Activated CD4-positive, alpha-beta T cell treated with anti-CD3 and anti-CD28 coated beads, Interleukin-2, amount 10 ng/mL, durations not matched to agents 24 days and 14 days (primary cell): ENCODE measurements at regions not wholly inside any gene's neighbourhood (a gene's known extent, or its start where the extent isn't known, plus 50 kb on each side); places are given as distances from the start of the nearest gene placed in this dataset.

Experiments
- DNase-seq: peaks from one replicate; pipeline ENCODE4 v3.0.0; 2022
- H3K27ac Mint-ChIP-seq: one replicate; pipeline ENCODE4 v1.8.0; 2022; ENCODE audit warnings: mild to moderate bottlenecking, mixed read lengths
- H3K27me3 Mint-ChIP-seq: one replicate; pipeline ENCODE4 v1.8.0; 2022; ENCODE audit warnings: mixed read lengths
- H3K36me3 Mint-ChIP-seq: one replicate; pipeline ENCODE4 v1.8.0; 2022; ENCODE audit warnings: low read depth, mild to moderate bottlenecking, mixed read lengths
- H3K4me1 Mint-ChIP-seq: one replicate; pipeline ENCODE4 v1.8.0; 2021; ENCODE audit warnings: mixed read lengths
- H3K4me3 Mint-ChIP-seq: one replicate; pipeline ENCODE4 v1.8.0; 2022; ENCODE audit warnings: mild to moderate bottlenecking, moderate library complexity, mixed read lengths
- H3K9me3 Mint-ChIP-seq: one replicate; pipeline ENCODE4 v1.8.0; 2021; ENCODE audit warnings: mixed read lengths
- intact Hi-C: fragments of 100-400 bp; cut with micrococcal nuclease; formaldehyde crosslinking; loops from one replicate; pipeline ENCODE4 v1.15.1; 2023

DNA sequence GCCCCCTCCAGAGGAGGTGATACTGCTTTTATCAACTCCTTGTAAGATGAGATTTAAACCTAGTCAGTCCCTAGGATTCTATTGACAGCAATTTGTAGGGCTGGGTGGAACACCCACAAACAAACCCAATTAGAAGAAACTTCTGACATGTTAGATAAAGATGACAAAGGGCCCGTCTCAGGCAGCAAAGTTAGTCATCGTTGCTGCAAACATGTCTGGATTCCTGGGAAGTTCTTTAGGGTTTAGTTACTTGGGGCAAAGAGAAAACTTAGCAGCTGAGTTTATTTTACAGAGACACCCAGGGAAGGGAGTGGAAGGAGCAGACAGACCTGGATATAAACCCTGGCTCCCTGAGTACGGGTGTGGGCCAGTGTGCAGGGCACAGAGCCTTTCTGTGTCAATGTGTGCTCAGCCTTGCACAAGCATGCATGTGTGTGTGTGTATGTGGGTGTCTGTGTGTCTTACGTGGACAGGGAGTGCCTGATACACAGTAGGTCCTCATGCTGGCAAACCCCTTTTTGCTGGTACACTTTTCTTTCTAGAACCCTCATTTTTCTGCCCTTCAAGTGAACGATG, 130.0 kb upstream of the STX18 start:
- intact Hi-C loops, result no loop called here
- Mint-ChIP-seq H3K27ac (no peak overlapping the region), H3K4me3 (no peak overlapping the region), H3K4me1 (no peaks in the 10 kb centered on the region), H3K27me3 (no peaks in the 10 kb centered on the region), H3K36me3 (no peaks in the 10 kb centered on the region), H3K9me3 (no peaks in the 10 kb centered on the region)
- no peak for DNase-seq

DNA sequence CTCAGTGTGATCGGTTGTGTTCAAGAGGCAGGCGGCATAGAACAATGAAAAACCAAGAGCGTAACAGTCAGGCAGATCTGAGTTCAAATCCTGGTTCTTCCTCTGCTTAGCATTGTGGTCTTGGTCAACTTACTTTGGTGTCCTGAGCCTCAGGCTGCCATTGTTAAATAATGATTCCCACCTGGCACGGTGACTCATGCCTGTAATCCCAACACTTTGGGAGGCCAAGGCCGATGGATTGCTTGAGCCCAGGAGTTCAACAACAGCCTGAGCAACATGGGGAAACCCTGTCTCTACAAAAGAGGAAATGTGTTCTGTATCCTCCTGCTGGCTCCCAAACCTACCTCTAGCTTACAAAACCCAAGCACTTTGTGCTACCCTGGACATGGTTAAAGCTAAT, 129.0 kb upstream of the STX18 start:
- Mint-ChIP-seq H3K4me1 (no peaks in the 10 kb centered on the region), H3K9me3 (no peaks in the 10 kb centered on the region), H3K27ac (no peak overlapping the region), H3K36me3 (no peaks in the 10 kb centered on the region), H3K27me3 (no peaks in the 10 kb centered on the region), H3K4me3 (no peak overlapping the region)
- intact Hi-C loops, result no loop called here
- DNase-seq, result no peak

DNA sequence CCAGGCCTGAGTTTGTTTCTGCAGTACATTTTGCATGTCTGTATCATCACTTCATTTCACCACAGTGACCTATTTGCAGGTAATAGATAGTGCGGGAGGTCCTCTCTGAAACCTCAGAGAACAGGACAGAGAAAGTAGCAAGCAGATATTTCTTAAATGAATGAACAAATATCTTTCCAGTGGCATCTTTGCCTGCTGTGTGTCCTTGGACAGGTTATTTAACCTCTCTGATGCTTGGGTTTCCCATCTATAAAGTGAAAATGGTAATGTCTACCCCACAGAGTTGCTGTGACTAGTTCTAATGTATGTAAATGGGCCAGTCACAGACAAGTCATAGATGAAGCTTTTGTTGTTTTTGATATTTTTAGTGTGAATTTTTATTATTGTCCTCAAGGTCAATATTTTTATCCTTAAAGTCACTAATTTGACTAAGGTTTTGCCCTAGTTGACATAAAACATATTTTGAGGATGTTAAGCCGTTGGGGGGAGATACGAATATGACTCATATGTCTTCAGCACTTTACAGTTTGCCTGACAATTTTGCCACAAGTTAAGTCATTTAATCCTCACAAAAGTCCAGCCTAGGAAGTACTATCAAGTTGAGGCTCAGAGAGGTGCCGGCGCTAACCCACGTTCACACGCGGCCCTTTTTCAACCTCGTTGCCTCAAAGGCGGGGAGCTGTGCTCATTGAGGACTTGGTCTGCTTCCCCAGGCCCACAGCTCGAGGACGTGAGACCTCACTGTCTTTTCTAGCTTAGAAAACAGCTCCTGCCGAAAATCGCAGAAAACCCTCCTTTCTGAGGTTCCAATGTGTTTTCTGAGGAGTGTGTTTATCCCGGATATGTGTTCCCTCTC, 126.7 kb upstream of the STX18 start:
- DNase-seq, result no peak
- Mint-ChIP-seq H3K9me3 (no peaks in the 10 kb centered on the region), H3K27ac (no peak overlapping the region), H3K4me3 (no peak overlapping the region), H3K36me3 (no peaks in the 10 kb centered on the region), H3K27me3 (no peaks in the 10 kb centered on the region), H3K4me1 (no peaks in the 10 kb centered on the region)
- intact Hi-C loops, result no loop called here

DNA sequence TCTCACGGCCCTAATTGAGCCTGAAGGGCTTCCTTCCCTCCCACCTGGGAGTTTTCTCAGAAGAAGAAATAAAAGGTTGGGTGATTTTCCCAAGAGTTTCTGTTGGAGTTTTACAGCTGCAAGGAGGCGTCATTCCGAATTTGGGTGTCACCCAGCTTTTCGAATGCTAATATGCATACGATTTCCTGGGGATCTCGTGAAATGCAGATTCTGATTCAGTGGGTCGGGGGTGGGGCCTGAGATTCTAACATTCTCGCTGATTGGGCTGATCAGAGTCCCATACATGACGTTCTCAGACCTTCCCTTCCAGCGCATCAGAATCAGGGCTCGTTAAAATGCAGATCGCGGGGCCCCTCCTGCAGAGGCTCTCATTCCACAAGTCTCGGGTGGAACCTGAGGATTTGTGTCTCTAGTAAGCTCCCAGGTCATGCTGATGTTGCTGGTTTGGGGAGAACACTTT, 125.8 kb upstream of the STX18 start:
- Mint-ChIP-seq H3K9me3 (no peaks in the 10 kb centered on the region), H3K27me3 (no peaks in the 10 kb centered on the region), H3K36me3 (no peaks in the 10 kb centered on the region), H3K4me1 (no peaks in the 10 kb centered on the region), H3K4me3 (no peak overlapping the region), H3K27ac (no peak overlapping the region)
- no peak for DNase-seq
- intact Hi-C loops, result no loop called here

DNA sequence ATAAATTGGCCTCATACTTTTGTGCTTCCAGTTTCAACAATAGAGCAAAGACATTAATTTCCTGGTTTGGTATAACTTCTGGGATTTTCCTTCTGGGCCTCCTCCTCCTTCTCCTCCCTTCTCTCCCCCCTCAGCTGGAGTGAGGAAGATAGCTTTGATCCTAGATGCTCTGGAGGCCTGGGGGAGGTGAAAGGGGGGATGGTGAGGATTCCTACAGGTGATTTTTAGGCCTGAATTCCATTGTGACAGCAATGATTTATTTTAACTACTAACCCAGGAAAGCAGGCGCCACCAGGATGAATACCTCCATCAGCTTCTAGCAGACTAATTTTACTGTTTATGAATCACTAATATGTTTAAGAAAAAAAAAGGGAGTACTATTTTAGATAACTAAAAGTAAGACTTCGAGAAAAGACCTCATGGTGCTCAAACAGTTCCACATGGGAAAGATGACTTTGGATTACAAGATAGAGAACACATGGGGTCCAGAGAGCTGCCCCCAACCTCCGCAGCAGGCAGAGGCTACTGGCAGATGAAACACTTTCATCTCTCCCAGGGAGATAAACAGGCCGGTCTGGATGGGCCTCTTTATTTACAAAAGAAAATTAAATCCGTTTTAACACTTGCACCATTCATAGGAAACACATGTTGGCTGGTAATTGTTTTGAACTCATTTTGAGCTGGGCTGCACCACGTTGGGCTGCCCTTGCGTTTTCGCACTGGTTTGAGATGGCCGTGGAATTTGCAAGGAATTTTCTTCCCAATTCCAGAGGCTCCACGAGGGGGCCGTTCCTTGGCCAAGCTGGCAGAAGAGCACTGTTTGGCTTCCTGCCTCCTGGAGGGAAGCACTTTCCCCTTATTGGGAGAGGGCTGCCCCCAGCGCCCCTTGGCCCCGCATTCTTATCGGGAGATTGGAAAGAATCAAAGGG, 125.1 kb upstream of the STX18 start:
- H3K27me3 Mint-ChIP-seq, result no peaks in the 10 kb centered on the region
- H3K4me3 Mint-ChIP-seq, result no peak overlapping the region
- H3K9me3 Mint-ChIP-seq, result no peaks in the 10 kb centered on the region
- no peak overlapping the region for H3K27ac Mint-ChIP-seq
- DNase-seq, result no peak
- no peaks in the 10 kb centered on the region for H3K36me3 Mint-ChIP-seq
- H3K4me1 Mint-ChIP-seq, result no peaks in the 10 kb centered on the region
- intact Hi-C loops, result no loop called here

DNA sequence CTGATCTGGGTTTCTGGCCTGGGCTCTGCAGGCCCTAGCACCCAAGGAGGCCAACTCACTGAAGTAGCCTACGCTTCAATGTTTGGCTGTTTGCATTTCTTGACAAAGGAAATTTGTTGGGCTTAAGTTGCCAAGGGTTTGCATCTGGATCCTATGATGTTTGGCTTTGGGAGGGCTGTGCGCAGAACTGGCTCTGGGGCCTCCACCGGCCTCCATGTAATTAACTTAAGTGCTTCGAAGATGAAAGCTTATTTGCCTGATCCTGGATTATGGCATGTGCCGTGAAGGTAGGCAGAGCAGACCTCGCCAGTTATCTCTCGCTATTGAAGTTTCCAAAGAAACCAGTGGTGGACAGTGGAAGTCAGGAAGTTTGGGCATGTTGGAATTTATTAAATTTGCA, 124.3 kb upstream of the STX18 start:
- Mint-ChIP-seq H3K27ac (no peak overlapping the region), H3K27me3 (no peaks in the 10 kb centered on the region), H3K4me3 (no peak overlapping the region), H3K4me1 (no peaks in the 10 kb centered on the region), H3K36me3 (no peaks in the 10 kb centered on the region), H3K9me3 (no peaks in the 10 kb centered on the region)
- intact Hi-C loops, result no loop called here
- DNase-seq, result no peak

DNA sequence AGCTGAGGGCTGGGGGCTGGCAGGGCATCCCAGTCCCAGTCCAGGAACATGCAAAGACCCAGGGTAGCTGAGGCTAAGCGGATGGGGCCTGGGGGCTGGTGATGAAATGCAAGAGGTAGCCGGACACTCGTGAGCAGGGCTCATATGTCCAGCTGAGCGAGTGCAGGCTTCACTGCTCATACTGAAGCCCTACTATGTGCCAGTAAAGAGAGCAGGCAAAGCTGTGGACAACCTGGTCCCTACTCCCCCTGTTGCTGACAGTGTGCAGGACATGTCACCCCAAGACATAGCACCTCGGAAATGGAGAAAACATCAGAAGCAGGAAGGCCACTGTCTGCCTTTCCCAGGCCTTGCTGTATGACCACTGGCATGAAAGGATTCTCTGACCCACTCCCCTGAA, 122.4 kb upstream of the STX18 start:
- H3K4me3 Mint-ChIP-seq, result no peak overlapping the region
- intact Hi-C loops, result no loop called here
- no peak for DNase-seq
- no peaks in the 10 kb centered on the region for H3K4me1 Mint-ChIP-seq
- H3K27ac Mint-ChIP-seq, result no peak overlapping the region
- H3K27me3 Mint-ChIP-seq, result no peaks in the 10 kb centered on the region
- no peaks in the 10 kb centered on the region for H3K9me3 Mint-ChIP-seq
- H3K36me3 Mint-ChIP-seq, result no peaks in the 10 kb centered on the region

DNA sequence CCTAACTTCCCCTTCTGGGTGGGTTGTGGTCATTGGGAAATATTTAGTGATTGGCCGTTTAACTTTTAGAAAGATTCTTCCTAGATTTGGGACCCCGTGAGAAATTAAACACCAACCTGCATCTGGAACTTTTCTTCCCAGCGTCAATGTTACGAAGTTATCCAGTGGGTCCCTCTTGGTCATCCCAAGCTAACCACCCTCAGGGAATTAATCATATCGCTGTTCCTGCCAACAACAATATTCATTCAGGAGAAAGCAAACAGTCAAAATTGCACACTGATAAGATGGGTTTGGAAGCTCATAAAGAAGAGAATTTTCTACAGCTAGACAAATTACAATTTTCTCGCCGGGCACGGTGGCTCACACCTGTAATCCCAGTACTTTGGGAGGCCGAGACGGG, 121.2 kb upstream of the STX18 start:
- Mint-ChIP-seq H3K36me3 (no peaks in the 10 kb centered on the region), H3K4me3 (no peak overlapping the region), H3K27me3 (no peaks in the 10 kb centered on the region), H3K4me1 (no peaks in the 10 kb centered on the region), H3K27ac (no peak overlapping the region), H3K9me3 (no peaks in the 10 kb centered on the region)
- DNase-seq, result no peak
- intact Hi-C loops, result no loop called here

DNA sequence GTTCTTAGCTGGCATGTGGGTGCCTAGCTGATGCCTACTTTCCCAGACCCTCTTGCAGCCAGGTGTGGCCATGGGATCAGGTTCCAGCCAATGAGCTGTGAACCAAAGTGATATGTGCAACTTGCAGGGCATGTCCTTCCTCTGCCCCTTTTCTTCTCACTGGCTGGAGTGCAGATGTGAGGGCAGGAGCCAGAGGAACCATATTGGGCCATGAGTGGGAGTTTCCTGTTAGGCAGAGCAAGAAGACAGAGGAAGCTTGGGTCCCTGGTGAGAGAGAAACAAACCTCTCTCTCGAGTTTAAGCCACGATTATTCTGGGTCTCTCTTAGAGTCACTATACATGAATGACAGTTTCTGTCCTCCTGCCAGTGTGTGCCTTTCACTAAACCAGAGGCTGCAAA, 120.4 kb upstream of the STX18 start:
- Mint-ChIP-seq H3K27ac (no peak overlapping the region), H3K36me3 (no peaks in the 10 kb centered on the region), H3K9me3 (no peaks in the 10 kb centered on the region), H3K27me3 (no peaks in the 10 kb centered on the region), H3K4me1 (no peaks in the 10 kb centered on the region), H3K4me3 (no peak overlapping the region)
- DNase-seq, result no peak
- intact Hi-C loops, result no loop called here

DNA sequence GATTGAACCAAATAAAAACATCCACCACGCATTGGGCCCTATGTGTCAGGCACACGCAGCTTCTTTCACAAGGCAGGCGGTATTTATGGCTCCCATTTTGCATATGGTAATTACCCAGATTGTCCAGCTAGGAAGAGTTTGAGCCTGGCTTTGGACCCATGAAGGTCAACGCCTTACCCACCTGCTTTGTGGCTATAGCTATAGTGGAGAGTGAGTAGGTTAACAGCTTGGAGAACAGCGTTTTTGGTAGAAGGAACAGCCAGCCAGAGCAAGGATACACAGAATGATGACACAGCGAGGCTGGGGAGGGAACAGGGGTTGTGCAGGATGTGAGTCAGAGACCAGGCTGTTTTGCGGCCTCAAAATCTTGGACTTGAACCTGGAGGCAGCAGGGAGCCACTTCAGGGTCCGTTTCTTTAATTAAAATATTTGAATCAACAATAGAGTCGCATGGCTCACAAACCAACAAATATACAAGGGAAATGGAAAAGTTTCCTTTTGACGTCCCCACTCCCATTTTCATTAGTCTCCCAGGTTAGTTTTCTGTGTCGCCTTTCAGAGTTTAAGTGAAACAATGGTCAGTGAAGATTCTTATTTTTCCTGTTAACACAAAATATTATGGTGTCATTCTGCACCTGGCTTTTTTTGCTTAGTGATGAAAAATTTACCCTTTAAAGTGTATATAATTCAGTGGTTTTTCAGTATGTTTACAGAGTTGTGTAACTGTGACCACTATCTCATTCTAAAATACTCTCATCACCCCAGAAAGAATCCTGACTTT, 118.2 kb upstream of the STX18 start:
- H3K9me3 Mint-ChIP-seq, result no peaks in the 10 kb centered on the region
- H3K4me1 Mint-ChIP-seq, result no peaks in the 10 kb centered on the region
- H3K27ac Mint-ChIP-seq, result no peak overlapping the region
- H3K4me3 Mint-ChIP-seq, result no peak overlapping the region
- intact Hi-C loops, result no loop called here
- H3K27me3 Mint-ChIP-seq, result no peaks in the 10 kb centered on the region
- no peak for DNase-seq
- H3K36me3 Mint-ChIP-seq, result no peaks in the 10 kb centered on the region

DNA sequence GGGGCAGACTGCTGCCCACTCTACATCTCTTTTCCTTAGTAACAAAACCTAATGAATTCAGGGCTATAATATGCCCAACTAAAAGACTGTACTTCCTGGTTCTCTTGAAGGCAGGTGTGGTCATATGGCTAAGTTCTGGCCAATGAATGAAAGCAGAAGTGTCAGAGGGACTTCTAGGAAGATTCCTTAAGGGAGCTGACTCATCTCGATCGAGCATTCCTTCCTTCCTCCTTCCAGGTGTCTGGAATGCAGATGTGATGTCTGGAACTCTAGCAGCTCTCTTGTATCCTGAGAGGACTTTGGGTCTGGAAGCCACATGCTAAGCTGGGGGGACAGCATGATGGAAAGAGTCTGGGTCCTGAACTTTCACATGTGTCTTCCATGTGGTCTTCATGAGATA, 116.2 kb upstream of the STX18 start:
- intact Hi-C loops, result no loop called here
- no peaks in the 10 kb centered on the region for H3K36me3 Mint-ChIP-seq
- no peak for DNase-seq

DNA sequence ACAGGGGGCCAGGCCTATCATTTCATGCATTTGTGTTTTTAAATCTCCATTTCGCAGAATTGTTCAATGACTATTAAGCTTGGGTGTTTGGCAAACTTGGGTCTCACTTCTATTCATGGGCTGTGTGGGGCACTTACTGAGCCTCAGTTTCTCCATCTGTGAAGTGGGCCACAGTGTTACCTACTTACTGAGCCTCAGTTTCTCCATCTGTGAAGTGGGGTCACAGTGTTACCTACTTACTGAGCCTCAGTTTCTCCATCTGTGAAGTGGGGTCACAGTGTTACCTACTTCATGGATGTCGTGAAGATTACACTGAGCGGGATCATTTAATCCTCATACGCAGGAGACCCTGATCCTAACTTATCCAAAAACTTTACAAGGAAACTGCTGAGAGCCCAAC, 115.1 kb upstream of the STX18 start:
- Mint-ChIP-seq H3K4me3 (no peak overlapping the region), H3K4me1 (no peaks in the 10 kb centered on the region), H3K9me3 (no peaks in the 10 kb centered on the region), H3K27ac (no peak overlapping the region), H3K27me3 (no peaks in the 10 kb centered on the region), H3K36me3 (no peaks in the 10 kb centered on the region)
- no peak for DNase-seq
- intact Hi-C loops, result no loop called here

More for the DNA sequence above, 116.2 kb upstream of the STX18 start:
- no peak overlapping the region for H3K27ac Mint-ChIP-seq
- no peaks in the 10 kb centered on the region for H3K9me3 Mint-ChIP-seq
- no peaks in the 10 kb centered on the region for H3K27me3 Mint-ChIP-seq
- no peak overlapping the region for H3K4me3 Mint-ChIP-seq
- H3K4me1 Mint-ChIP-seq, result no peaks in the 10 kb centered on the region

DNA sequence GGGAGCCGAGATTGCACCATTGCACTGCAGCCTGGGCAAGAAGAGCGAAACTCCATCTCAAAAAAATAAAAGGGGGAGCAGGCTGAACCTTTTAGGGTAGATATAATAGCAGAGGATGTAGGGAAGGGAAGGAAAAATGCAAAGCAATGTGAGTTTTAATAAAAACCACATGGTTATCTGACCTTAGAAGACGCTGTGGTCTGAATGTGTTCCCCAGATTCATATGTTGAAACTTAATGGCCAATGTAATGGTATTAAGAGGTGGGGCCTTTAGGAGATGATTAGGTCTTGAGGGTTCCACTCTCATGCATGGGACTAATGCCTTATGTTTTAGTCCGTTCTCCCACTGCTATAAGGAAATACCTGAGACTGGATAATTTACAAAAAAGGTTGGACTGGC, 114.1 kb upstream of the STX18 start:
- H3K9me3 Mint-ChIP-seq, result no peaks in the 10 kb centered on the region
- H3K36me3 Mint-ChIP-seq, result no peaks in the 10 kb centered on the region
- intact Hi-C loops, result no loop called here
- H3K4me3 Mint-ChIP-seq, result no peak overlapping the region
- no peaks in the 10 kb centered on the region for H3K4me1 Mint-ChIP-seq
- H3K27ac Mint-ChIP-seq, result no peak overlapping the region
- no peak for DNase-seq
- no peaks in the 10 kb centered on the region for H3K27me3 Mint-ChIP-seq
